Natural killer cell treated with Interleukin-12 subunit alpha and Interleukin-12 subunit beta and Interleukin-15 and Interleukin-18, amount 100 ng/mL, for 72 hours (primary cell): ENCODE measurements at regions not wholly inside any gene's neighbourhood (a gene's known extent, or its start where the extent isn't known, plus 50 kb on each side); places are given as distances from the start of the nearest gene placed in this dataset.

Source experiments
- ATAC-seq, 2 donors: fragments of 150-1000 bp; cut with Tn5 transposase in 1 of 2; sonication (Bioruptor Pico), chemical (Tn5 transposase) in 1 of 2; 2 replicates each; pipeline ENCODE4 v1.10.0; 2021
- DNase-seq: peaks from one replicate; pipeline ENCODE4 v3.0.0; 2022; ENCODE audit warnings: low spot score
- H3K27ac Mint-ChIP-seq, 2 donors: 1 replicate in 1 of 2; 2 replicates in 1 of 2; pipeline ENCODE4 v1.8.0; 2022; ENCODE audit warnings: mixed read lengths in 2 of 2, mild to moderate bottlenecking in 1 of 2, moderate library complexity in 1 of 2
- H3K27me3 Mint-ChIP-seq, 2 donors: 1 replicate in 1 of 2; 2 replicates in 1 of 2; pipeline ENCODE4 v1.8.0; 2022; ENCODE audit warnings: mixed read lengths in 2 of 2
- H3K36me3 Mint-ChIP-seq: one replicate; pipeline ENCODE4 v1.8.0; 2022; ENCODE audit warnings: mixed read lengths
- H3K4me1 Mint-ChIP-seq, 2 donors: 1 replicate in 1 of 2; 2 replicates in 1 of 2; pipeline ENCODE4 v1.8.0; 2022; ENCODE audit warnings: low read depth in 2 of 2, mixed read lengths in 2 of 2, mild to moderate bottlenecking in 1 of 2
- H3K4me3 Mint-ChIP-seq: one replicate; pipeline ENCODE4 v1.8.0; 2022; ENCODE audit warnings: mixed read lengths
- H3K9me3 Mint-ChIP-seq: 2 replicates; pipeline ENCODE4 v1.8.0; 2022; ENCODE audit warnings: mixed read lengths

DNA sequence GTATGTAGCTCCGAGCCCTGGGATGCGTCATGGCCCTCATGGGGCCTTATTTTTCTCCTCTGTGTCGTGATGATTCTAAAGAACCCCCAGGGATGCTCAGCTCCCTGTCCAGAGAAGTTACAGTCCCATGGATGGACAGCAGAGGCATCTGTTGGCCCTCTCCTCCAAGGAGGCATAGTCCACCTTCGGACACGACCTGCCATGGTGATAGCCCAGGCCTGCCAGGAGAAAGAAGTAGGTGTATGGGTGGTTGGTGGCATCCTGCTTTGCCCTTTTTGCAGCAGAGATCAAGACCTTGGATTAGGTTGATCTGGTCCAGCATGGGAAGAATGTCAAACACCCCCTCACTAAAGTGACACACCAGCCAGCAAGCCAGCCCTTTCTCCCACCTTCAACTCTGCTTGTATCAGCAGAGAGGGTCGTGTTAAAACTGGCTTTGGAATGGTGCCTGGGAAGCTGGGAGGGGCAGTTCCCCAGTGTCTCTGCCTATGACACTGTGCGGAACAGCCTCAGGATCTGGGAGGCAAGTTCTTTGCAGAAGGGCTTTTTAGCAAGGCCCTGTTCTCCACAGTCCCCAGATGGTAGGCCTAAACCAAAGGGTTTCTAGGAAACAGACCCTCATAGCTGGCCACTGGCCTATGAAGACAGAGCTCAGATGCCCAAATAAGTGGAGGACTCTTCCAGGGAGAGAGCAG, 259.9 kb upstream of the RPL38 start:
- Mint-ChIP-seq H3K36me3 (no peaks in the 10 kb centered on the region), H3K4me3 (no peak overlapping the region), H3K4me1 (peaks cover 0 to 8% of the 10 kb centered on the region in 2 donors), H3K9me3 (no peaks in the 10 kb centered on the region), H3K27me3 (no peaks in the 10 kb centered on the region), H3K27ac (no peak overlapping the region)
- ATAC-seq (no peak), DNase-seq (no peak)

DNA sequence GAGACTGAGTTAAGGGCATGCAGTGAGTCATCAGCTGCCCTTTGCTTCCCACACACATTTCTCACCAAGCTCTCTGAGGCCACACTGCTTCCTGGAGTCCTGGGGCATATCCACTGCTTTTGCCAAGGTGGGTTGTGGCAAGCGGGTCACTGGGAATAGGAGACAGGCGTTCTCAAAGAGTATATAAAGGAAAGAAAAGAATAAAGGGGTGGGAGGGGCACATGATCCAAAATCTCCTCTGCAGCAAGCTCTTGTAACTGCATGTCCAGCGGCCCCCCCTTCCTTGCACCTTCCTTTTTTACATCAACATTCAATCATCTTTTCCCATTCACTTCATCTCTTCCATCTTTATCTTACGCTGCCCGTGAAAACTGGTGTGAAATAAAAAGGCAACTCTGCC, 259.1 kb upstream of the RPL38 start:
- ATAC-seq (no peak), DNase-seq (no peak)
- Mint-ChIP-seq H3K27me3 (no peaks in the 10 kb centered on the region), H3K27ac (no peak overlapping the region), H3K4me1 (peaks cover 0 to 2% of the 10 kb centered on the region in 2 donors), H3K4me3 (no peak overlapping the region), H3K36me3 (no peaks in the 10 kb centered on the region), H3K9me3 (no peaks in the 10 kb centered on the region)

DNA sequence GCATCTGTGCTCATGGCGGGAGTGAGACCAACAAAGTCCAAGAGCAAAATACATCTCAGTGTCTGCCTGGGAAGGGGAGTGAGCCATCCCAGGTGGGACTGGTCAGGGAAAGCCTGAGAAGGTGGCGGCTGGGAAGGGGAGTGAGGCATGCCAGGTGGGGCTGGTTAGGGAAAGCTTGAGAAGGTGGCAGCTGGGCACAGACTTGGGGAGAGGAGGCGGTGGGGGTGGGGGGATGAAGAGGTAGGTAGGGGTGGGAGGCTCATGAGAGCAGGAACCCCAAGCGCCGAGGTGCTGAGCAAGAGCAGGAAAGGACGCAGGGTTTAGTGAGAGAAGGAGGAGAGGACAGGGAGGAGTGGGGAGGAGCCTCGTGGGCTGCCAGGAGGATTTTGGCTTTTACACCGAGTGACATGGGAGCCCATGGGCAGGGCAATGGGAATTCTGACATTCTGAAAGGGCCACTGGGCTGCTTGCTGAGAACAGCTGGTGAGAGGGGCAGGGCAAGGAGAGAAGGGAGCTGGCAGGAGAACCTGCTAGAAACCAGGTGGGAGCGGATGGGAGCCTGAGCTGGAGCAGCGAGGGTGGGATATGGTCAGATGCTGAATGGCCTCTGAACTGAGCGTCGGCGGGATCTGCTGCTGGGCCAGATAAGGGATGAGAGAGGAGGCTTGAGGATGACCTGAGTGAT, 256.1 kb upstream of the RPL38 start:
- DNase-seq (no peak), ATAC-seq (no peak)
- H3K4me3 Mint-ChIP-seq, result no peak overlapping the region
- peaks cover 0 to 2% of the 10 kb centered on the region in 2 donors for H3K4me1 Mint-ChIP-seq
- H3K27ac Mint-ChIP-seq, result no peak overlapping the region
- H3K27me3 Mint-ChIP-seq, result no peaks in the 10 kb centered on the region
- no peaks in the 10 kb centered on the region for H3K9me3 Mint-ChIP-seq
- H3K36me3 Mint-ChIP-seq, result no peaks in the 10 kb centered on the region

DNA sequence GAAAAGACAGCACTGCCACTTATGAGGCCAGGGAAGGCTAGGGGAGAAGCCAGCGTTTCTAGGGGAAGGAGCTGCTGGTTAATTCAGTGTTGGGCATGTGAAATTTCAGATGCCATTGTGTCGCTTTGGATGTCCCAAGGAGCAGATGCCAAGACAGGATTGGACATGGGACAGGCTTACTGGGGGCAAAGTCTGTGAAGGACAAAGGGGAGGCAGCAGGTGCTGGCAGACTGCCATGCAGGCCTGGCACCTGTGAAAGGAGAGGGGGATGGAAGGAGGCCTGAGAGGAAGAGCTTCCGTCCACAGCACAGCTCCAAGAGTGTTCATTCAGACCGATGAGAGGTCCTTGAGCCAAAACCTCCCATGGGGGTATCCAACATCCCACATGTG, 255.5 kb upstream of the RPL38 start:
- Mint-ChIP-seq H3K9me3 (no peaks in the 10 kb centered on the region), H3K4me3 (no peak overlapping the region), H3K36me3 (no peaks in the 10 kb centered on the region), H3K4me1 (peaks cover 0 to 2% of the 10 kb centered on the region in 2 donors), H3K27ac (peak overlapping the region in 1 of 2 donors; percentile 6), H3K27me3 (no peaks in the 10 kb centered on the region)
- ATAC-seq (no peak), DNase-seq (no peak)

DNA sequence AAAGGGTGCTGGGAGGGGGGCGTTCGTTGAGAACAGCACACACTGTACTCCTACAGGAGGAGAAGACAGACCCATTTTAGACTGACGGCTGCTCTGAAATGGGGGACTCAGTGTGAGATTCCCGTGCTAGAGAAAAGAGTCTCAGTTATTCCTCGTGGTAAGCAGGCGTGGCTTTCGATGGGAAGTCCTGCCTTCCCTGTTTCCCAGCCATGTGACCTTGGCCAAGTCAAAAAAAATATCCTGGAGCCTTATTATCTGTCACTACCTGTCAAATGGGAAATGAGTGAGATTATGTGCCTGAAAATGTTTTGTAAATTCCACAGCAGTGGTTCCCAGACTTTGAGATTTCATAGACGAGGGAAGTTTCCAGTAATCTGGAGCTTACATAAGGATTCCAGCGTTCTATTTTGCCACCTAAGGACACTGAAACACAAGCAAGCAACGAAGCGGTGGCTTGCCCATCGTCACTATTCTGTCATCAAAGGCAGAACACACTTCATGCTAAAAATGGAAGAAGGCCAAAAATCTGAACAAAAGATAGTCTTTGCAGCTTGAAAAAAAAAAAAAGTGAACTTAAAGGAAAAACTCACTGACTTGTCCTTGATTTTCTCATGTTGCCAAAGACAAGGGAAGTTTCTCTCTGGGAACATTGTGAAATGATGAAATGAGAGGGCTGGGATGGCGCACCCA, 253.4 kb upstream of the RPL38 start:
- no peak for ATAC-seq

DNA sequence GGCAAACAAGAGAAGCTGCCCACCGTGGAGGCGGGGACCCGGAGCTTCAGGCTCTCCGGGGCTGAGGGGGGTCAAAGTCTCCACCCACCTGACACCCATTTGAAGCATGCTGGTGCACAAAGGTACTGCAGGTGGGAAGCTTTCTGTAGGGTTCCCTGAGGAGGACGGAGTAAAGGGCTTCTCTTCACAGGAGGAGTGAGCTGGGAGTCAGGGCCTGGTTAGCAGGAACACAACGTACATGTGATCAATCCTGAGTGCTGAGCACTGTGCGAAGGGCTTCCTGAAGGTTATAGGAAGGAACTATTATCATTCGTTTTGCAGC, 252.9 kb upstream of the RPL38 start:
- DNase-seq, result no peak
- Mint-ChIP-seq H3K4me1 (peaks cover 0 to 2% of the 10 kb centered on the region in 2 donors), H3K36me3 (no peaks in the 10 kb centered on the region), H3K9me3 (no peaks in the 10 kb centered on the region), H3K27ac (no peak overlapping the region), H3K4me3 (no peak overlapping the region), H3K27me3 (no peaks in the 10 kb centered on the region)
- no peak for ATAC-seq

More for the DNA sequence above, 253.4 kb upstream of the RPL38 start:
- Mint-ChIP-seq H3K9me3 (no peaks in the 10 kb centered on the region), H3K27me3 (no peaks in the 10 kb centered on the region), H3K36me3 (no peaks in the 10 kb centered on the region), H3K4me1 (peaks cover 0 to 2% of the 10 kb centered on the region in 2 donors), H3K27ac (no peak overlapping the region), H3K4me3 (no peak overlapping the region)
- no peak for DNase-seq

DNA sequence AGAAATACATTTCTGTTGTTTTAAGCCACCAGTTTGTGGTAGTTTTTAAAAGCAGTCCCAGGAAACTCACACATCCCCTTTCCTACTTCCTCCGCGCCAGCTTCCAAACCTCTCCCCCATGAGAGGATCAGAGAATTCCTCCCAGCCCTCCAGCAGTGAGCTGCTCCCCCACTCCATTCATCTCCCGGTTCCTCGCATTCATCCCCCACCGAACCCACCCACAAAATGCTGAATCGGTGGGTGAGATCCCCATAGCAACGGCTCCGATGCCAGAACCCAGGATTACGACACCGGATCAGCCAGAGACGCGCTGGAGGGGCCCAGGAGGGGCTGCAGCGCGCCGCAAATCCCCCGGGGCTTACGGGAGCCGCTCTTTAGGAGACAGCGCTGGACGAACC, 251.4 kb upstream of the RPL38 start:
- DNase-seq (no peak), ATAC-seq (no peak)
- Mint-ChIP-seq H3K9me3 (no peaks in the 10 kb centered on the region), H3K27me3 (no peaks in the 10 kb centered on the region), H3K27ac (no peak overlapping the region), H3K4me1 (peaks cover 0 to 2% of the 10 kb centered on the region in 2 donors), H3K4me3 (no peak overlapping the region), H3K36me3 (no peaks in the 10 kb centered on the region)

DNA sequence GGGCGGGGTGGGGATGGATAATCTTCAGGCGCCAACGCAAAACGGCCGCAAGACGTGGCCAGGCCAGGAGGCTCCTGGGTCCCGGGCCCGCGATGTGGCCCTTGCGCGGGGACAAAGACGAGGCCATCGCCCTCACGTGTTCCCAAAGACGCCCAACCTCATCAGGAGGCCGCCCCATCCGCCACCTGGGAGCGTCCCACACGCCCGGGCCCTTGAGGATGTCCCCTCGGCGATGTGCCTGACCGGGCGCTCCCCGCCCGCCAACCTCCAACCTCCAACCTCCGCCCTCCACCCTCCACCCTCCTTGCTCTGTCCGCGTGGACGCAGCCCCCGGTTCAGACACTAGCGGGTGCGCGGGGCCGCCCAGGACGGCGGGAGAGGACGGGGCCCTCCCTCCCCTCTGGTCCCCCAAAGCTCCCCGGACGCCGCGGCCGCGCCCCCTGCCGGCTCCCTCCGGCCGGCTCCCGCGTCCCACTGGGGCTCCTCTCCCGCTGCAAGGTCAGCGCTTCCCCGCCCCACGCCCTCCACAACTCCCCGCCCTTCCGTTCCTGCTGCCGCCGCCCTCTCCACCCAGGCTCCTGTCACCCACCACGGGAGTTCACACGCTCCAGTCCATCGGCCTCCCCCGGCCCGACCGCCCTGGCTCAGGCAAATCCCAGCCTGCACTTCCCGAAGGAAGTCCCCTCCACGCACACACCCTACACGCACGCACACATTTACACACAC, 250.8 kb upstream of the RPL38 start:
- Mint-ChIP-seq H3K4me1 (peaks cover 0 to 2% of the 10 kb centered on the region in 2 donors), H3K36me3 (no peaks in the 10 kb centered on the region), H3K27ac (no peak overlapping the region), H3K4me3 (no peak overlapping the region), H3K9me3 (no peaks in the 10 kb centered on the region), H3K27me3 (no peaks in the 10 kb centered on the region)
- DNase-seq (peak; percentile 76), ATAC-seq (peak; percentile 74 to 86)

DNA sequence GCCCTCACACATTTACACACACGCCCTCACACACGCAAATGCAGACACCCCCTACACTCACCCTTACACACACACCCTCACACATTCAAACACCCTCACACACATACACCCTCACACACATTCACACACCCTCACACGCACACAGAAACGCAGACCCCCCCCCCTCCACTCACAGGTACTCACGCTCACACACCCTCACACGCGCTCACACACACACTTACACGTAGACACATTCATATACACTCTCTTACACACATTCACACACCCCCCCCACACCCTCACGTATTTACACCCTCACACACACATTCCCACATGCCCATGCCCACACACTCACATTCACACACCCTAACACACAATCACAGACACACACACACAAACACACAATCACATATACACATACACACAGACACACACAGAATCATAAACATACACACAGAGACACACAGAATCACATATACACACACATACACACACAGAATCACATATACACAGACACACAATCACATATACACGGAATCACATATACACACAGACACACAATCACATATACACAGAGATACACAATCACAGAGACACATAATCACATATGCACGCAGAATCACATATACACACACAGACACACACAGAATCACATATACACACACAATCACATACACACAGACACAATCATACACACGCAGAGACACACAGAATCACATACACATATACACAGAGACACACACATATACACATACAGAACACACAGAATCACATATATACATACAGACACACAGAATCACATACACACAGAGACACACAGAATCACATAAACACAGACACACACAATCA, 250.1 kb upstream of the RPL38 start:
- H3K27me3 Mint-ChIP-seq, result no peaks in the 10 kb centered on the region
- ATAC-seq, result no peak
- no peak for DNase-seq
- H3K4me1 Mint-ChIP-seq, result peaks cover 0 to under 1% of the 10 kb centered on the region in 2 donors
- no peaks in the 10 kb centered on the region for H3K9me3 Mint-ChIP-seq
- H3K4me3 Mint-ChIP-seq, result no peak overlapping the region
- H3K36me3 Mint-ChIP-seq, result no peaks in the 10 kb centered on the region
- H3K27ac Mint-ChIP-seq, result no peak overlapping the region

DNA sequence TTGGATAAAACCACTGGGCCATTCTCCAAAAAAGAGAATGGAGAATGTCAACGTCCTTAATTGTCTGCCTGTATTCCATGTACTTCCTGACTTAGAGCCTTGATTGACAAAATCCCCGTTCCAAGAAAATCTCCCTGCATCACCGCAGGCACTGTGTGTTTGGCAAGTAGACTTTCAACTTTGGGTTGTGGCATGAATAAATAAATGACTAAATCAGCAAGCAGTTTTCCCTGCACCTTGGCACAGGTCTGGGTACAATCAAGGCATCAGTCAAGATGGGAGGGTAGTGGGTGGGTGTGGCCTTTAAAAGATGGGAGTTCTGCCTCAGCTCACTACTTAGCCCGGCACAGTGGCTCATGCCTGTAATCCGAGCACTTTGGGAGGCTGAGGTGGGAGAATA, 248.5 kb upstream of the RPL38 start:
- Mint-ChIP-seq H3K4me3 (no peak overlapping the region), H3K27ac (no peak overlapping the region), H3K36me3 (no peaks in the 10 kb centered on the region), H3K4me1 (no peaks in the 10 kb centered on the region), H3K27me3 (no peaks in the 10 kb centered on the region), H3K9me3 (no peaks in the 10 kb centered on the region)
- DNase-seq, result no peak
- ATAC-seq, result no peak

DNA sequence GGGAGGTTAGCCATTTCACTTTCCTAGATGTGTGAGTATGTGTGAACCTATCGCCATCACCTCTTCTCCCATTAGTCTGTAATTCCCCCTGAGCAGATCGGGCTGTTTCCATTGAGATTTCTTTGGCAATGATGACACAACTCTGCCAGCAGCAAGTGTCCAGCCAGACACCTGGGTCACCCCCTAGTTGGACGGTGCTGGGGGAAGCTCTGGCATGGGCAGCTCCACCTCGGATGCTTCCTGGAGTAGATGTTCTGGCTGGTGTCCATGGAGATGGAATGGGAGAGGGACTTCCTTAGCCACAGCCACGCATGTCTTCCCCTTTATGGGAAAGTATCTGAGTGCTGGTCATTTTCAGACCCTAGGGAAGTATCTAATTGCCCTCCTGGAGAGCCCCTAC, 247.9 kb upstream of the RPL38 start:
- H3K36me3 Mint-ChIP-seq, result no peaks in the 10 kb centered on the region
- no peak overlapping the region for H3K4me3 Mint-ChIP-seq
- H3K27me3 Mint-ChIP-seq, result no peaks in the 10 kb centered on the region
- H3K27ac Mint-ChIP-seq, result no peak overlapping the region
- DNase-seq, result no peak
- H3K9me3 Mint-ChIP-seq, result no peaks in the 10 kb centered on the region
- no peak for ATAC-seq
- H3K4me1 Mint-ChIP-seq, result no peaks in the 10 kb centered on the region

DNA sequence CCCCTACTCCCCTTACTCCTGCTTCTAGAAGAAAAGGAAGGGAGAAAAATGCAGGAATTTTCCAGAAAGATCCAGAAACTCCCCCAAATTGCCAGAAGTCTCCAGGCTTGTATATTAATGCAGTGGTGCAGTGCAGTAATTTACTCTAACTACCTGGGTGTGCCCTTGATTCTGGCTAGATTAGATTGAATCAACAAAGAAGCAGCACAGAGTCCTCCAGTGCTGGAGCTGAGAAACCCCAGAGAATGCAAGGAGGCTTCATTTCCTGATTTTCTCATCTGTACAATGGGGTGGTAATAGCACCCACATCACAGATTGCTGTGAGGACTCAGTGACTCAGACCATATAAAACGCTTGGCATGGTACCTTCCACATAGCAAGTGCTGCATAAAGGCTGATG, 247.3 kb upstream of the RPL38 start:
- H3K36me3 Mint-ChIP-seq, result no peaks in the 10 kb centered on the region
- H3K27me3 Mint-ChIP-seq, result no peaks in the 10 kb centered on the region
- ATAC-seq, result no peak
- no peak for DNase-seq
- H3K9me3 Mint-ChIP-seq, result no peaks in the 10 kb centered on the region
- H3K4me3 Mint-ChIP-seq, result no peak overlapping the region
- H3K4me1 Mint-ChIP-seq, result no peaks in the 10 kb centered on the region
- H3K27ac Mint-ChIP-seq, result no peak overlapping the region
